Adrenal gland (tissue), 5 donors: ENCODE measurements at regions not wholly inside any gene's neighbourhood (a gene's known extent, or its start where the extent isn't known, plus 50 kb on each side); places are given as distances from the start of the nearest gene placed in this dataset.

Experiments used
- POLR2A ChIP-seq, 2 donors: fragments of 450-650 bp; IDR thresholded peaks; one replicate each; pipeline ENCODE4 v1.6.1; 2017; ENCODE audit warnings: antibody characterized with exemption in 2 of 2, mild to moderate bottlenecking in 2 of 2, moderate library complexity in 1 of 2
- TF ChIP-seq, protein P1 (sequence below), 6 experiments: fragments of 450-650 bp in 4 of 6; fragments of 200-600 bp in 2 of 6; sonication (generic) in 1 of 6; IDR thresholded peaks; 1 replicate in 5 of 6; 2 replicates in 1 of 6; pipeline versions ENCODE4 v1.5.1 to v1.8.0; 2016 to 2021; ENCODE audit warnings: antibody characterized with exemption in 6 of 6, mild to moderate bottlenecking in 2 of 6, moderate library complexity in 1 of 6
- donor health status: DM: no; HTN: no; CAD: no.

DNA sequence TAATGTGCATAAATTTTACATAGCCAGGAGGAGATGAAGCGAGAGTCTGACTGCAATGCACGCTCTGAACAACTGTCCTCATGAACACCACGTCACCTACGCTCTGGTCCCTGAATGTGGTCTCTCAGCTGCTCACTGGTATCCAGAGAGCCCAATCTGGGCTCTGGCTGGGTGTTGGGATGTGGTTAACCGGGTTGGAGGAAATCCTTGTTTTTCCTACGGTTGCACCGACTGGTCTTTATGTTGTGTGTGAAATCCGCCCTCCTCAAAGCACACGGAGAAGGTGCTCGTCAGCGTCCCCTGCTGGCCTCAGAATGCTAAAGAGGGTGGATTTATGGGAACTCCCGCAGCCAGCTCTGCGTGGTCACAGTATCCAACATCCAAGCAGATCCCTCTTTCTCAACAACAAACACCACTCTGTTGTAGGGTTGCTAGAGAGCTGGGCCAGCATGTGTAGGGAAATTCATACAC, 51.8 kb upstream of the FAM89A start:
- TF ChIP-seq, protein P1, sequence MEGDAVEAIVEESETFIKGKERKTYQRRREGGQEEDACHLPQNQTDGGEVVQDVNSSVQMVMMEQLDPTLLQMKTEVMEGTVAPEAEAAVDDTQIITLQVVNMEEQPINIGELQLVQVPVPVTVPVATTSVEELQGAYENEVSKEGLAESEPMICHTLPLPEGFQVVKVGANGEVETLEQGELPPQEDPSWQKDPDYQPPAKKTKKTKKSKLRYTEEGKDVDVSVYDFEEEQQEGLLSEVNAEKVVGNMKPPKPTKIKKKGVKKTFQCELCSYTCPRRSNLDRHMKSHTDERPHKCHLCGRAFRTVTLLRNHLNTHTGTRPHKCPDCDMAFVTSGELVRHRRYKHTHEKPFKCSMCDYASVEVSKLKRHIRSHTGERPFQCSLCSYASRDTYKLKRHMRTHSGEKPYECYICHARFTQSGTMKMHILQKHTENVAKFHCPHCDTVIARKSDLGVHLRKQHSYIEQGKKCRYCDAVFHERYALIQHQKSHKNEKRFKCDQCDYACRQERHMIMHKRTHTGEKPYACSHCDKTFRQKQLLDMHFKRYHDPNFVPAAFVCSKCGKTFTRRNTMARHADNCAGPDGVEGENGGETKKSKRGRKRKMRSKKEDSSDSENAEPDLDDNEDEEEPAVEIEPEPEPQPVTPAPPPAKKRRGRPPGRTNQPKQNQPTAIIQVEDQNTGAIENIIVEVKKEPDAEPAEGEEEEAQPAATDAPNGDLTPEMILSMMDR (IDR thresholded peaks at IDR 0.05): peak; percentile 24 to 68 (median 52)
- no peak for TF ChIP-seq POLR2A (IDR thresholded peaks at IDR 0.05)
